GM13977 (cell line): ENCODE measurements at regions not wholly inside any gene's neighbourhood (a gene's known extent, or its start where the extent isn't known, plus 50 kb on each side); places are given as distances from the start of the nearest gene placed in this dataset.
A peak's percentile ranks its signal among the peaks of the same experiment; 100 is the strongest.
"Not testable (repeated sequence)": the region's sequence is repeated elsewhere in the genome, so short reads cannot be mapped to it uniquely, and the experiment has no call there.

ENCODE experiments used
- DNase-seq: peaks from one replicate; pipeline ENCODE4 v3.0.0; 2012; ENCODE audit warnings: low spot score
- CTCF ChIP-seq: IDR thresholded peaks from 2 replicates; pipeline ENCODE4 v1.5.1; 2012; ENCODE audit warnings: mild to moderate bottlenecking, control low read depth; ENCODE audit not compliant: insufficient read depth; ENCODE audit errors: extremely low read depth, missing control alignments
- in situ Hi-C: fragments of 300-500 bp; cut with MboI; formaldehyde crosslinking; loops from one replicate; pipeline ENCODE4 v1.12.0; 2022; ENCODE audit warnings: low sequenced_read_pairs, low pct_unique_long_range_greater_than_20kb, mixed read lengths, inconsistent platforms; ENCODE audit not compliant: unreplicated experiment

GRCh38 chr12:27133022-27133590 lies 50.7 kb upstream of the C12orf71 start:
- TF ChIP-seq CTCF = no peak
- in situ Hi-C loops = no loop called here
- DNase-seq = no peak

- DNase-seq = no peak
- in situ Hi-C loops = no loop called here
- TF ChIP-seq CTCF = no peak
These were observed 58.1 kb upstream of the C12orf71 start for GRCh38 chr12:27140478-27140969.

GRCh38 chr12:27142101-27142721 lies 59.8 kb upstream of the C12orf71 start:
- TF ChIP-seq CTCF = peak; percentile 80
- peak; percentile 41 for DNase-seq
- in situ Hi-C loops = no loop called here

- no peak for TF ChIP-seq CTCF
- DNase-seq = no peak
- in situ Hi-C loops = no loop called here
These were observed 61.1 kb upstream of the C12orf71 start for GRCh38 chr12:27143256-27144069.

GRCh38 chr12:27145725-27146124 lies 63.3 kb upstream of the C12orf71 start:
- DNase-seq, in situ Hi-C loops: not testable (repeated sequence)

GRCh38 chr12:27148373-27148772 lies 66.0 kb upstream of the C12orf71 start:
- TF ChIP-seq CTCF = no peak
- in situ Hi-C loops = no loop called here
- no peak for DNase-seq

GRCh38 chr12:27148791-27149190 lies 66.4 kb upstream of the C12orf71 start:
- no peak for DNase-seq
- in situ Hi-C loops = no loop called here
- no peak for TF ChIP-seq CTCF
